ENCODE measurements at regions not wholly inside any gene's neighbourhood (a gene's known extent, or its start where the extent isn't known, plus 50 kb on each side); places are given as distances from the start of the nearest gene placed in this dataset.
A peak's percentile ranks its signal among the peaks of the same experiment; 100 is the strongest.

DNA sequence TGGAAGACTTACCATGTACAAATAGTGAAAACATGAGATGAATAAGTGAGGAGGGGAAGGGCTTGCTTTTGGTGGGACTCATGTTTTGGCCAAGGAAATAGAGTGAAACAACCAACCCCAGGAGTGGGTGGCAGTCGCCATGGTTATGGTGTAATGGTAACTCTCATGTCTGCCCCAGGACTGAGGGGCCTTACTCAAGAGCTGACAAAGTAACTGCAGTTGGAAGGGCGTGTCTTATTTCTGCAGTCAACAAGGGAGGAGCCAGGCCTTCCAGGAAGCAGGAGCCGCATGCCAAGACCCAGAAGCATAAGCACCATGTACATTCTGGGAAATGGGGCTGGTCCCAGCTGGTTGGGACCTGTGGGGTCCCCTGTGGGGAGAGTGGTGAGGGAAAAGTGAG is 108.5 kb downstream of the UNC5CL start (continued):
- TF ChIP-seq, protein P1, sequence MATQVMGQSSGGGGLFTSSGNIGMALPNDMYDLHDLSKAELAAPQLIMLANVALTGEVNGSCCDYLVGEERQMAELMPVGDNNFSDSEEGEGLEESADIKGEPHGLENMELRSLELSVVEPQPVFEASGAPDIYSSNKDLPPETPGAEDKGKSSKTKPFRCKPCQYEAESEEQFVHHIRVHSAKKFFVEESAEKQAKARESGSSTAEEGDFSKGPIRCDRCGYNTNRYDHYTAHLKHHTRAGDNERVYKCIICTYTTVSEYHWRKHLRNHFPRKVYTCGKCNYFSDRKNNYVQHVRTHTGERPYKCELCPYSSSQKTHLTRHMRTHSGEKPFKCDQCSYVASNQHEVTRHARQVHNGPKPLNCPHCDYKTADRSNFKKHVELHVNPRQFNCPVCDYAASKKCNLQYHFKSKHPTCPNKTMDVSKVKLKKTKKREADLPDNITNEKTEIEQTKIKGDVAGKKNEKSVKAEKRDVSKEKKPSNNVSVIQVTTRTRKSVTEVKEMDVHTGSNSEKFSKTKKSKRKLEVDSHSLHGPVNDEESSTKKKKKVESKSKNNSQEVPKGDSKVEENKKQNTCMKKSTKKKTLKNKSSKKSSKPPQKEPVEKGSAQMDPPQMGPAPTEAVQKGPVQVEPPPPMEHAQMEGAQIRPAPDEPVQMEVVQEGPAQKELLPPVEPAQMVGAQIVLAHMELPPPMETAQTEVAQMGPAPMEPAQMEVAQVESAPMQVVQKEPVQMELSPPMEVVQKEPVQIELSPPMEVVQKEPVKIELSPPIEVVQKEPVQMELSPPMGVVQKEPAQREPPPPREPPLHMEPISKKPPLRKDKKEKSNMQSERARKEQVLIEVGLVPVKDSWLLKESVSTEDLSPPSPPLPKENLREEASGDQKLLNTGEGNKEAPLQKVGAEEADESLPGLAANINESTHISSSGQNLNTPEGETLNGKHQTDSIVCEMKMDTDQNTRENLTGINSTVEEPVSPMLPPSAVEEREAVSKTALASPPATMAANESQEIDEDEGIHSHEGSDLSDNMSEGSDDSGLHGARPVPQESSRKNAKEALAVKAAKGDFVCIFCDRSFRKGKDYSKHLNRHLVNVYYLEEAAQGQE (IDR thresholded peaks at IDR 0.05; ENCODE audit: borderline replicate concordance), result peak; percentile 65
- TF ChIP-seq, protein P1 (CRISPR knock-in tag; IDR thresholded peaks at IDR 0.05; ENCODE audit: low read depth), result no peak
- TF ChIP-seq ZKSCAN8 (CRISPR knock-in tag; IDR thresholded peaks at IDR 0.05) (peak; percentile 26; the same call in 1 of the 2 replicates), ELF4 (CRISPR knock-in tag; IDR thresholded peaks at IDR 0.05) (no peak), EHMT2 (IDR thresholded peaks at IDR 0.05) (peak; percentile 88), HOXB6 (CRISPR knock-in tag; IDR thresholded peaks at IDR 0.05; ENCODE audit: borderline replicate concordance) (no peak), MAFG (tag; conservative IDR thresholded peaks at IDR 0.05) (no peak), RFX1 (IDR thresholded peaks at IDR 0.05) (peak; percentile 54), SLC30A9 (CRISPR knock-in tag; IDR thresholded peaks at IDR 0.05) (no peak), NCOR1 (IDR thresholded peaks at IDR 0.05) (no peak), ZNF592 (IDR thresholded peaks at IDR 0.05) (peak; percentile 59), ZNF324 (CRISPR knock-in tag; IDR thresholded peaks at IDR 0.05) (no peak), ZNF3 (CRISPR knock-in tag; IDR thresholded peaks at IDR 0.05) (no peak), MYNN (IDR thresholded peaks at IDR 0.05) (no peak), MYNN (CRISPR knock-in tag; IDR thresholded peaks at IDR 0.05) (no peak), CBX5 (IDR thresholded peaks at IDR 0.05; ENCODE audit: borderline replicate concordance, low read depth) (no peak), MYC (IDR thresholded peaks at IDR 0.05; ENCODE audit: low read depth, low read length) (peak; percentile 27; the same call in 1 of the 2 replicates), MYC (CRISPR knock-in tag; IDR thresholded peaks at IDR 0.05; ENCODE audit: borderline replicate concordance, low read depth) (no peak)
- TF ChIP-seq, protein P2, sequence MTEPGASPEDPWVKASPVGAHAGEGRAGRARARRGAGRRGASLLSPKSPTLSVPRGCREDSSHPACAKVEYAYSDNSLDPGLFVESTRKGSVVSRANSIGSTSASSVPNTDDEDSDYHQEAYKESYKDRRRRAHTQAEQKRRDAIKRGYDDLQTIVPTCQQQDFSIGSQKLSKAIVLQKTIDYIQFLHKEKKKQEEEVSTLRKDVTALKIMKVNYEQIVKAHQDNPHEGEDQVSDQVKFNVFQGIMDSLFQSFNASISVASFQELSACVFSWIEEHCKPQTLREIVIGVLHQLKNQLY (CRISPR knock-in tag; conservative IDR thresholded peaks at IDR 0.05), result no peak
